ENCODE measurements at regions not wholly inside any gene's neighbourhood (a gene's known extent, or its start where the extent isn't known, plus 50 kb on each side); places are given as distances from the start of the nearest gene placed in this dataset.

GRCh38 chr12:42957136-42957535 lies 367.6 kb upstream of the PRICKLE1 start:
- DNase-seq (ENCODE audit: low read depth, low spot score) = no peak
- no peaks in the 10 kb centered on the region for H3K27me3 ChIP-seq (ENCODE audit: control insufficient read depth, insufficient read depth, low read length)
- no CpG with 5 or more reads among the region's 3 CpGs for WGBS (ENCODE audit: insufficient coverage, insufficient read length)
- H3K36me3 ChIP-seq (ENCODE audit: control insufficient read depth, insufficient read depth, low read length) = no peaks in the 10 kb centered on the region
- no peaks in the 10 kb centered on the region for H3K9me3 ChIP-seq (ENCODE audit: control insufficient read depth, insufficient read depth, low read length)
- H3K4me3 ChIP-seq (ENCODE audit: low read length) = no peak overlapping the region
- no peaks in the 10 kb centered on the region for H3K4me1 ChIP-seq (ENCODE audit: control insufficient read depth, insufficient read depth, low read length)
- H3K27ac ChIP-seq (ENCODE audit: low read length) = no peak overlapping the region

GRCh38 chr12:42953021-42953420 lies 363.5 kb upstream of the PRICKLE1 start:
- DNase-seq (ENCODE audit: low read depth, low spot score) = no peak
- Histone ChIP-seq H3K27ac (ENCODE audit: low read length) (no peak overlapping the region), H3K27me3 (ENCODE audit: control insufficient read depth, insufficient read depth, low read length) (no peaks in the 10 kb centered on the region), H3K36me3 (ENCODE audit: control insufficient read depth, insufficient read depth, low read length) (no peaks in the 10 kb centered on the region), H3K4me3 (ENCODE audit: low read length) (no peak overlapping the region), H3K4me1 (ENCODE audit: control insufficient read depth, insufficient read depth, low read length) (no peaks in the 10 kb centered on the region), H3K9me3 (ENCODE audit: control insufficient read depth, insufficient read depth, low read length) (no peaks in the 10 kb centered on the region)
- WGBS (ENCODE audit: insufficient coverage, insufficient read length) = no CpG with 5 or more reads among the region's 2 CpGs

GRCh38 chr12:42946871-42947381 lies 357.4 kb upstream of the PRICKLE1 start:
- no peak overlapping the region for H3K4me3 ChIP-seq (ENCODE audit: low read length)
- no CpG with 5 or more reads among the region's 2 CpGs for WGBS (ENCODE audit: insufficient coverage, insufficient read length)
- H3K36me3 ChIP-seq (ENCODE audit: control insufficient read depth, insufficient read depth, low read length) = no peaks in the 10 kb centered on the region
- no peaks in the 10 kb centered on the region for H3K4me1 ChIP-seq (ENCODE audit: control insufficient read depth, insufficient read depth, low read length)
- H3K27ac ChIP-seq (ENCODE audit: low read length) = no peak overlapping the region
- no peaks in the 10 kb centered on the region for H3K9me3 ChIP-seq (ENCODE audit: control insufficient read depth, insufficient read depth, low read length)
- no peak for DNase-seq (ENCODE audit: low read depth, low spot score)
- no peaks in the 10 kb centered on the region for H3K27me3 ChIP-seq (ENCODE audit: control insufficient read depth, insufficient read depth, low read length)

- Histone ChIP-seq H3K36me3 (ENCODE audit: control insufficient read depth, insufficient read depth, low read length) (no peaks in the 10 kb centered on the region), H3K4me3 (ENCODE audit: low read length) (no peak overlapping the region), H3K9me3 (ENCODE audit: control insufficient read depth, insufficient read depth, low read length) (no peaks in the 10 kb centered on the region), H3K27ac (ENCODE audit: low read length) (no peak overlapping the region), H3K4me1 (ENCODE audit: control insufficient read depth, insufficient read depth, low read length) (no peaks in the 10 kb centered on the region), H3K27me3 (ENCODE audit: control insufficient read depth, insufficient read depth, low read length) (no peaks in the 10 kb centered on the region)
- WGBS (ENCODE audit: insufficient coverage, insufficient read length) = no CpG with 5 or more reads among the region's 2 CpGs
- no peak for DNase-seq (ENCODE audit: low read depth, low spot score)
These were observed 356.4 kb upstream of the PRICKLE1 start for GRCh38 chr12:42945927-42946326.

GRCh38 chr12:42944516-42944915 lies 355.0 kb upstream of the PRICKLE1 start:
- Histone ChIP-seq H3K9me3 (ENCODE audit: control insufficient read depth, insufficient read depth, low read length) (no peaks in the 10 kb centered on the region), H3K27ac (ENCODE audit: low read length) (no peak overlapping the region), H3K36me3 (ENCODE audit: control insufficient read depth, insufficient read depth, low read length) (no peaks in the 10 kb centered on the region), H3K4me1 (ENCODE audit: control insufficient read depth, insufficient read depth, low read length) (no peaks in the 10 kb centered on the region), H3K4me3 (ENCODE audit: low read length) (no peak overlapping the region), H3K27me3 (ENCODE audit: control insufficient read depth, insufficient read depth, low read length) (no peaks in the 10 kb centered on the region)
- WGBS (ENCODE audit: insufficient coverage, insufficient read length) = no CpG with 5 or more reads among the region's 2 CpGs
- DNase-seq (ENCODE audit: low read depth, low spot score) = no peak

- Histone ChIP-seq H3K4me3 (ENCODE audit: low read length) (no peak overlapping the region), H3K4me1 (ENCODE audit: control insufficient read depth, insufficient read depth, low read length) (no peaks in the 10 kb centered on the region), H3K9me3 (ENCODE audit: control insufficient read depth, insufficient read depth, low read length) (no peaks in the 10 kb centered on the region), H3K27ac (ENCODE audit: low read length) (no peak overlapping the region), H3K27me3 (ENCODE audit: control insufficient read depth, insufficient read depth, low read length) (no peaks in the 10 kb centered on the region), H3K36me3 (ENCODE audit: control insufficient read depth, insufficient read depth, low read length) (no peaks in the 10 kb centered on the region)
- no CpG with 5 or more reads among the region's 3 CpGs for WGBS (ENCODE audit: insufficient coverage, insufficient read length)
- DNase-seq (ENCODE audit: low read depth, low spot score) = no peak
These were observed 347.4 kb upstream of the PRICKLE1 start for GRCh38 chr12:42936991-42937390.

GRCh38 chr12:42936260-42936659 lies 346.7 kb upstream of the PRICKLE1 start:
- no peak overlapping the region for H3K27ac ChIP-seq (ENCODE audit: low read length)
- H3K9me3 ChIP-seq (ENCODE audit: control insufficient read depth, insufficient read depth, low read length) = no peaks in the 10 kb centered on the region
- WGBS (ENCODE audit: insufficient coverage, insufficient read length) = no CpG with 5 or more reads among the region's 1 CpG

GRCh38 chr12:42935756-42936155 lies 346.2 kb upstream of the PRICKLE1 start:
- WGBS (ENCODE audit: insufficient coverage, insufficient read length) = no CpG with 5 or more reads among the region's 2 CpGs
- H3K27me3 ChIP-seq (ENCODE audit: control insufficient read depth, insufficient read depth, low read length) = no peaks in the 10 kb centered on the region
- H3K36me3 ChIP-seq (ENCODE audit: control insufficient read depth, insufficient read depth, low read length) = no peaks in the 10 kb centered on the region
- H3K9me3 ChIP-seq (ENCODE audit: control insufficient read depth, insufficient read depth, low read length) = no peaks in the 10 kb centered on the region
- no peak overlapping the region for H3K4me3 ChIP-seq (ENCODE audit: low read length)
- no peak overlapping the region for H3K27ac ChIP-seq (ENCODE audit: low read length)
- no peak for DNase-seq (ENCODE audit: low read depth, low spot score)
- H3K4me1 ChIP-seq (ENCODE audit: control insufficient read depth, insufficient read depth, low read length) = no peaks in the 10 kb centered on the region

More at GRCh38 chr12:42936260-42936659, 346.7 kb upstream of the PRICKLE1 start:
- DNase-seq (ENCODE audit: low read depth, low spot score) = no peak
- Histone ChIP-seq H3K4me3 (ENCODE audit: low read length) (no peak overlapping the region), H3K36me3 (ENCODE audit: control insufficient read depth, insufficient read depth, low read length) (no peaks in the 10 kb centered on the region), H3K27me3 (ENCODE audit: control insufficient read depth, insufficient read depth, low read length) (no peaks in the 10 kb centered on the region), H3K4me1 (ENCODE audit: control insufficient read depth, insufficient read depth, low read length) (no peaks in the 10 kb centered on the region)

GRCh38 chr12:42935090-42935489 lies 345.5 kb upstream of the PRICKLE1 start:
- Histone ChIP-seq H3K4me1 (ENCODE audit: control insufficient read depth, insufficient read depth, low read length) (no peaks in the 10 kb centered on the region), H3K27ac (ENCODE audit: low read length) (no peak overlapping the region), H3K9me3 (ENCODE audit: control insufficient read depth, insufficient read depth, low read length) (no peaks in the 10 kb centered on the region), H3K36me3 (ENCODE audit: control insufficient read depth, insufficient read depth, low read length) (no peaks in the 10 kb centered on the region), H3K4me3 (ENCODE audit: low read length) (no peak overlapping the region), H3K27me3 (ENCODE audit: control insufficient read depth, insufficient read depth, low read length) (no peaks in the 10 kb centered on the region)
- DNase-seq (ENCODE audit: low read depth, low spot score) = no peak
- WGBS (ENCODE audit: insufficient coverage, insufficient read length) = no CpG with 5 or more reads among the region's 5 CpGs

- no CpG with 5 or more reads among the region's 6 CpGs for WGBS (ENCODE audit: insufficient coverage, insufficient read length)
- H3K9me3 ChIP-seq (ENCODE audit: control insufficient read depth, insufficient read depth, low read length) = no peaks in the 10 kb centered on the region
- no peak overlapping the region for H3K27ac ChIP-seq (ENCODE audit: low read length)
- no peaks in the 10 kb centered on the region for H3K4me1 ChIP-seq (ENCODE audit: control insufficient read depth, insufficient read depth, low read length)
- no peaks in the 10 kb centered on the region for H3K36me3 ChIP-seq (ENCODE audit: control insufficient read depth, insufficient read depth, low read length)
- no peak for DNase-seq (ENCODE audit: low read depth, low spot score)
- H3K4me3 ChIP-seq (ENCODE audit: low read length) = no peak overlapping the region
- no peaks in the 10 kb centered on the region for H3K27me3 ChIP-seq (ENCODE audit: control insufficient read depth, insufficient read depth, low read length)
These were observed 344.0 kb upstream of the PRICKLE1 start for GRCh38 chr12:42933461-42934081.

GRCh38 chr12:42932936-42933335 lies 343.4 kb upstream of the PRICKLE1 start:
- Histone ChIP-seq H3K27ac (ENCODE audit: low read length) (no peak overlapping the region), H3K36me3 (ENCODE audit: control insufficient read depth, insufficient read depth, low read length) (no peaks in the 10 kb centered on the region), H3K27me3 (ENCODE audit: control insufficient read depth, insufficient read depth, low read length) (no peaks in the 10 kb centered on the region), H3K9me3 (ENCODE audit: control insufficient read depth, insufficient read depth, low read length) (no peaks in the 10 kb centered on the region), H3K4me3 (ENCODE audit: low read length) (no peak overlapping the region), H3K4me1 (ENCODE audit: control insufficient read depth, insufficient read depth, low read length) (no peaks in the 10 kb centered on the region)
- no CpG with 5 or more reads among the region's 5 CpGs for WGBS (ENCODE audit: insufficient coverage, insufficient read length)
- DNase-seq (ENCODE audit: low read depth, low spot score) = no peak
